ENCODE measurements at regions not wholly inside any gene's neighbourhood (a gene's known extent, or its start where the extent isn't known, plus 50 kb on each side); places are given as distances from the start of the nearest gene placed in this dataset.

DNA sequence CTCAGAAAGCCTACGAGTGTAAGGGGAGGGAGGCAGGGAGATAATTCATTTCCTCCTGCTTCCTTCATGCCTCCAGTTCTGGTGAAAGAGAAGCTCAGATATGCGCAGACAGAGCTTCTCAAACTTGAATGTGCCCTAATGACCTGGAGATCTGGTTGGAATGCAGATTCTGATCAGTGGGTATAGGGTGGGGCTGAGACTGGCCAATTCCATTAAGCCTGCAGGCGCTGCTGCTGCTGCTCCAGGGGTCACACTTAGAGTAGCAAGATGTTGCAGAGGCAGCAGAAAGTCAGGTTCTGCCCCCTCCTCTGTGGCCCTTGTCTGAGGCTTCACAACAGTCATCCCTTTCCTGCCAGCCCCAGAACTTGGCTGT lies 161.0 kb downstream of the DHX35 start:
- Mint-ChIP-seq H3K36me3 (ENCODE audit: low read depth) (no peaks in the 10 kb centered on the region), H3K4me1 (ENCODE audit: low read depth) (no peaks in the 10 kb centered on the region), H3K9me3 (peaks cover 2% of the 10 kb centered on the region), H3K27ac (no peak overlapping the region), H3K27me3 (peaks cover 64% of the 10 kb centered on the region), H3K4me3 (no peak overlapping the region)
- POLR2A ChIA-PET: no interaction called here
- Histone ChIP-seq H3K9me3 (ENCODE audit: control insufficient read depth in 1 of 2, insufficient read depth in 1 of 2, low read length in 2 of 2) (no peaks in the 10 kb centered on the region), H3K36me3 (ENCODE audit: insufficient read depth, low read length) (no peaks in the 10 kb centered on the region), H3K27me3 (ENCODE audit: control insufficient read depth in 1 of 2, insufficient read depth in 2 of 2, low read length in 2 of 2) (peaks cover 5% of the 10 kb centered on the region in 2 experiments), H3K4me1 (ENCODE audit: insufficient read depth, low read length) (no peaks in the 10 kb centered on the region), H3K4me3 (ENCODE audit: low read length) (no peak overlapping the region), H3K27ac (ENCODE audit: low read depth in 1 of 2, low read length in 2 of 2) (no peak overlapping the region)
- ATAC-seq (ENCODE audit: poor library complexity) (no peak), DNase-seq (no peak)
- CTCF ChIA-PET: no interaction called here
- intact Hi-C loops (cut with DNase I, micrococcal nuclease): no loop called here
- TF ChIP-seq, protein P1, sequence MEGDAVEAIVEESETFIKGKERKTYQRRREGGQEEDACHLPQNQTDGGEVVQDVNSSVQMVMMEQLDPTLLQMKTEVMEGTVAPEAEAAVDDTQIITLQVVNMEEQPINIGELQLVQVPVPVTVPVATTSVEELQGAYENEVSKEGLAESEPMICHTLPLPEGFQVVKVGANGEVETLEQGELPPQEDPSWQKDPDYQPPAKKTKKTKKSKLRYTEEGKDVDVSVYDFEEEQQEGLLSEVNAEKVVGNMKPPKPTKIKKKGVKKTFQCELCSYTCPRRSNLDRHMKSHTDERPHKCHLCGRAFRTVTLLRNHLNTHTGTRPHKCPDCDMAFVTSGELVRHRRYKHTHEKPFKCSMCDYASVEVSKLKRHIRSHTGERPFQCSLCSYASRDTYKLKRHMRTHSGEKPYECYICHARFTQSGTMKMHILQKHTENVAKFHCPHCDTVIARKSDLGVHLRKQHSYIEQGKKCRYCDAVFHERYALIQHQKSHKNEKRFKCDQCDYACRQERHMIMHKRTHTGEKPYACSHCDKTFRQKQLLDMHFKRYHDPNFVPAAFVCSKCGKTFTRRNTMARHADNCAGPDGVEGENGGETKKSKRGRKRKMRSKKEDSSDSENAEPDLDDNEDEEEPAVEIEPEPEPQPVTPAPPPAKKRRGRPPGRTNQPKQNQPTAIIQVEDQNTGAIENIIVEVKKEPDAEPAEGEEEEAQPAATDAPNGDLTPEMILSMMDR (IDR thresholded peaks at IDR 0.05): no peak

DNA sequence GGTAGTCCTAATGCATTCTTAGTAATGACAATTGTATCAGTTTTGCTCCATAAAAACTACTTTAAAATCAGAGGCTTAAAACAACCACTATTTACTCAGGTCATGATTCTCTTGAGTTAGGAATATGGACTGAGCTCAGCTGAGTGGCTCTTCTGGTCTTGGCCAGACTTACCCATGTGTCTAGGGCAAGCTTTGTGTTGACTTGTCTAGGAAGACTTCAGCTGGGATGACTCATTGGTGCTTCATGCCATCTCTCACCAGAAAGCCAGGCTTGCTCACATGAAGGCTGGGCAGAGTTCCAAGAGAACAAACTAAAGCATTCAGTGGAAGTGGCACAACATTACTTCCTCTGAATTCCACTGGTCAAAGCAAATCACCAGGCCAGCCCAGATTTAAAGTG lies 155.3 kb downstream of the DHX35 start:
- Histone ChIP-seq H3K36me3 (ENCODE audit: insufficient read depth, low read length) (no peaks in the 10 kb centered on the region), H3K27me3 (ENCODE audit: control insufficient read depth in 1 of 2, insufficient read depth in 2 of 2, low read length in 2 of 2) (peaks cover 13 to 16% of the 10 kb centered on the region in 2 experiments), H3K4me1 (ENCODE audit: insufficient read depth, low read length) (no peaks in the 10 kb centered on the region), H3K4me3 (ENCODE audit: low read length) (no peak overlapping the region), H3K9me3 (ENCODE audit: control insufficient read depth in 1 of 2, insufficient read depth in 1 of 2, low read length in 2 of 2) (no peaks in the 10 kb centered on the region), H3K27ac (ENCODE audit: low read depth in 1 of 2, low read length in 2 of 2) (no peak overlapping the region)
- H3K27me3 Mint-ChIP-seq: peaks cover 81% of the 10 kb centered on the region
- H3K4me3 Mint-ChIP-seq: no peak overlapping the region
- POLR2A ChIA-PET: no interaction called here
- TF ChIP-seq, protein P1 (IDR thresholded peaks at IDR 0.05): no peak
- no peaks in the 10 kb centered on the region for H3K36me3 Mint-ChIP-seq (ENCODE audit: low read depth)
- DNase-seq (no peak), ATAC-seq (ENCODE audit: poor library complexity) (no peak)
- no peaks in the 10 kb centered on the region for H3K4me1 Mint-ChIP-seq (ENCODE audit: low read depth)
- intact Hi-C loops (cut with DNase I, micrococcal nuclease): no loop called here
- H3K27ac Mint-ChIP-seq: no peak overlapping the region
- CTCF ChIA-PET: no interaction called here
- H3K9me3 Mint-ChIP-seq: no peaks in the 10 kb centered on the region

DNA sequence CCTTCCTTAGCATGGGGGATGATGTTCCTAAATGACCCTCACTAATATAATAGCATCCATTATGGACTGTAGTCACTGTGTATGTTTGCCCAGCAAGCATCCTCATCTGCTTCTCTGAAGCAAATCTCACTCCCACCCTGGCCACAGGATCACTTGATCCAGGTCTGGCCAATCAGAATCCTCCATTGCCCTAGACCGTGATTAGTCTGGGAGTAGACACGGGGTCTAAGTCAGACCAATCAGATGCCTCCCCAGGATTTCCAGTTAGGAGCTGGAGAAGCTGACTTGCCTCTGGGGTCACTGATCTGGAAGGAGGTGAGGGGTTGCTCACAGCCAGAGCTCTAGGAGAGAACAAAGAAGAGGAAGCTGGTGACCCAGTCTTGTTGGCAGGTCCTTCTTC lies 153.9 kb downstream of the DHX35 start:
- Histone ChIP-seq H3K36me3 (ENCODE audit: insufficient read depth, low read length) (no peaks in the 10 kb centered on the region), H3K4me3 (ENCODE audit: low read length) (no peak overlapping the region), H3K27me3 (ENCODE audit: control insufficient read depth in 1 of 2, insufficient read depth in 2 of 2, low read length in 2 of 2) (peaks cover 18 to 28% of the 10 kb centered on the region in 2 experiments), H3K4me1 (ENCODE audit: insufficient read depth, low read length) (no peaks in the 10 kb centered on the region), H3K9me3 (ENCODE audit: control insufficient read depth in 1 of 2, insufficient read depth in 1 of 2, low read length in 2 of 2) (no peaks in the 10 kb centered on the region), H3K27ac (ENCODE audit: low read depth in 1 of 2, low read length in 2 of 2) (no peak overlapping the region)
- ChIA-PET CTCF (no interaction called here), POLR2A (no interaction called here)
- Mint-ChIP-seq H3K4me1 (ENCODE audit: low read depth) (no peaks in the 10 kb centered on the region), H3K27me3 (peaks cover 83% of the 10 kb centered on the region), H3K36me3 (ENCODE audit: low read depth) (no peaks in the 10 kb centered on the region), H3K4me3 (no peak overlapping the region), H3K27ac (no peak overlapping the region), H3K9me3 (no peaks in the 10 kb centered on the region)
- ATAC-seq (ENCODE audit: poor library complexity) (no peak), DNase-seq (no peak)
- intact Hi-C loops (cut with DNase I, micrococcal nuclease): no loop called here
- TF ChIP-seq, protein P1 (IDR thresholded peaks at IDR 0.05): no peak
